ENCODE measurements at regions not wholly inside any gene's neighbourhood (a gene's known extent, or its start where the extent isn't known, plus 50 kb on each side); places are given as distances from the start of the nearest gene placed in this dataset.

GRCh38 chr11:79520086-79520485 lies 79.3 kb upstream of the TENM4 start:
- Histone ChIP-seq H3K27me3 (no peaks in the 10 kb centered on the region), H3K9me3 (replicated peaks in 1 of 3) (no peaks in the 10 kb centered on the region), H3K36me3 (replicated peaks in 1 of 2) (no peaks in the 10 kb centered on the region), H3K4me3 (no peak overlapping the region), H3K27ac (no peak overlapping the region), H3K4me1 (replicated peaks in 1 of 2) (no peaks in the 10 kb centered on the region)
- WGBS, 4 donors = 70 to 100% (median 91%) methylated on average over 5 of the region's 5 CpGs
- DNase-seq = no peak
- TF ChIP-seq, protein P1, sequence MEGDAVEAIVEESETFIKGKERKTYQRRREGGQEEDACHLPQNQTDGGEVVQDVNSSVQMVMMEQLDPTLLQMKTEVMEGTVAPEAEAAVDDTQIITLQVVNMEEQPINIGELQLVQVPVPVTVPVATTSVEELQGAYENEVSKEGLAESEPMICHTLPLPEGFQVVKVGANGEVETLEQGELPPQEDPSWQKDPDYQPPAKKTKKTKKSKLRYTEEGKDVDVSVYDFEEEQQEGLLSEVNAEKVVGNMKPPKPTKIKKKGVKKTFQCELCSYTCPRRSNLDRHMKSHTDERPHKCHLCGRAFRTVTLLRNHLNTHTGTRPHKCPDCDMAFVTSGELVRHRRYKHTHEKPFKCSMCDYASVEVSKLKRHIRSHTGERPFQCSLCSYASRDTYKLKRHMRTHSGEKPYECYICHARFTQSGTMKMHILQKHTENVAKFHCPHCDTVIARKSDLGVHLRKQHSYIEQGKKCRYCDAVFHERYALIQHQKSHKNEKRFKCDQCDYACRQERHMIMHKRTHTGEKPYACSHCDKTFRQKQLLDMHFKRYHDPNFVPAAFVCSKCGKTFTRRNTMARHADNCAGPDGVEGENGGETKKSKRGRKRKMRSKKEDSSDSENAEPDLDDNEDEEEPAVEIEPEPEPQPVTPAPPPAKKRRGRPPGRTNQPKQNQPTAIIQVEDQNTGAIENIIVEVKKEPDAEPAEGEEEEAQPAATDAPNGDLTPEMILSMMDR (IDR thresholded peaks at IDR 0.05) = no peak
- TF ChIP-seq POLR2A (IDR thresholded peaks at IDR 0.05) = no peak
- intact Hi-C loops (cut with DNase I) = no loop called here

- no peaks in the 10 kb centered on the region for H3K36me3 ChIP-seq (replicated peaks in 1 of 2)
- TF ChIP-seq, protein P1 (IDR thresholded peaks at IDR 0.05) = no peak
- no peak for TF ChIP-seq POLR2A (IDR thresholded peaks at IDR 0.05)
- H3K27ac ChIP-seq = no peak overlapping the region
- no peaks in the 10 kb centered on the region for H3K4me1 ChIP-seq (replicated peaks in 1 of 2)
- no peak overlapping the region for H3K4me3 ChIP-seq
- DNase-seq = no peak
- intact Hi-C loops (cut with DNase I) = no loop called here
- H3K9me3 ChIP-seq (replicated peaks in 1 of 3) = no peaks in the 10 kb centered on the region
- no peaks in the 10 kb centered on the region for H3K27me3 ChIP-seq
- WGBS, 4 donors = 53 to 78% (median 64%) methylated on average over 1 of the region's 1 CpG
These were observed 75.0 kb upstream of the TENM4 start for GRCh38 chr11:79515781-79516180.

DNA sequence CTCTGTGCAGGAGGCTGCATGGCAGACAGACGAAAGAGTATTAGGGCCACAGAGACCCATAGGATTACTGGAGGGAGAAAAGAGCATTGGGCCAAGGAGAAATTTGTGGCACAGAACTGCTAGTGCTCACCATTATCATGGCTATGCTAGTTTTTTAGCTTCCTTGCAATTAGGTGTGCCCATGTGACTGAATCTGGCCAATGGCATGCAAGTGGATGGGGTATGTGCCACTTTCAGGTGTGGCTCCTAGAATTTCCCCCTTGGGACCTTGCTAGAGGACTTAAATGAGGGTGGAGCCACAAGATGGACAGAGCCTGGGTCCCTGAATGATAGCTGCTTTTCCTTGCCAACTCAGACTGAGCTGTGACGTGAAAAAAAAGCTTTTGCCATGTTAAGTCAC lies 73.9 kb upstream of the TENM4 start:
- intact Hi-C loops (cut with DNase I) = no loop called here
- Histone ChIP-seq H3K27me3 (no peaks in the 10 kb centered on the region), H3K27ac (no peak overlapping the region), H3K4me3 (no peak overlapping the region), H3K9me3 (replicated peaks in 1 of 3) (no peaks in the 10 kb centered on the region), H3K4me1 (replicated peaks in 1 of 2) (no peaks in the 10 kb centered on the region), H3K36me3 (replicated peaks in 1 of 2) (no peaks in the 10 kb centered on the region)
- DNase-seq = no peak
- WGBS, 4 donors = 80 to 91% (median 84%) methylated on average over 2 of the region's 2 CpGs
- TF ChIP-seq, protein P1 (IDR thresholded peaks at IDR 0.05) = no peak
- TF ChIP-seq POLR2A (IDR thresholded peaks at IDR 0.05) = no peak

- WGBS, 4 donors = 55 to 69% (median 66%) methylated on average over 4 of the region's 4 CpGs
These were observed 73.5 kb upstream of the TENM4 start for GRCh38 chr11:79514290-79514689.

More at GRCh38 chr11:79514290-79514689, 73.5 kb upstream of the TENM4 start:
- DNase-seq = no peak
- TF ChIP-seq, protein P1 (IDR thresholded peaks at IDR 0.05) = no peak
- TF ChIP-seq POLR2A (IDR thresholded peaks at IDR 0.05) = no peak
- H3K27ac ChIP-seq = no peak overlapping the region
- no peaks in the 10 kb centered on the region for H3K27me3 ChIP-seq
- no peaks in the 10 kb centered on the region for H3K9me3 ChIP-seq (replicated peaks in 1 of 3)
- intact Hi-C loops (cut with DNase I) = no loop called here
- H3K36me3 ChIP-seq (replicated peaks in 1 of 2) = no peaks in the 10 kb centered on the region
- no peaks in the 10 kb centered on the region for H3K4me1 ChIP-seq (replicated peaks in 1 of 2)
- H3K4me3 ChIP-seq = no peak overlapping the region

Data from adrenal gland (tissue), 9 donors.